Astrocyte (in vitro differentiated cells and primary cell): ENCODE measurements at regions not wholly inside any gene's neighbourhood (a gene's known extent, or its start where the extent isn't known, plus 50 kb on each side); places are given as distances from the start of the nearest gene placed in this dataset.

Experiments
- DNase-seq: peaks from one replicate; pipeline ENCODE4 v3.0.0-alpha.2; 2010; ENCODE audit warnings: low read depth
- FAIRE-seq: peaks from 2 replicates; lab custom pipeline; 2011; peaks lifted over from hg19 to GRCh38; lab: Jason Lieb, UNC
- H2AFZ ChIP-seq: 2 replicates; pipeline ENCODE4 v1.6.0; 2012; ENCODE audit warnings: low read depth, low read length, inconsistent platforms
- H3K27ac ChIP-seq: 2 replicates; pipeline ENCODE4 v1.5.1; 2011; ENCODE audit warnings: low read depth, low read length, inconsistent platforms
- H3K27me3 ChIP-seq: 2 replicates; pipeline ENCODE4 v1.6.0; 2011; ENCODE audit warnings: low read length, inconsistent platforms; ENCODE audit not compliant: insufficient read depth
- H3K36me3 ChIP-seq: 2 replicates; pipeline ENCODE4 v1.5.1; 2011; ENCODE audit warnings: low read length, inconsistent platforms; ENCODE audit not compliant: insufficient read depth
- H3K4me1 ChIP-seq: 2 replicates; pipeline ENCODE4 v1.5.1; 2011; ENCODE audit warnings: low read length, inconsistent platforms; ENCODE audit not compliant: insufficient read depth
- H3K4me2 ChIP-seq: 2 replicates; pipeline ENCODE4 v1.6.0; 2012; ENCODE audit warnings: low read length, inconsistent platforms
- H3K4me3 ChIP-seq: 2 replicates; pipeline ENCODE4 v1.5.1; 2011; ENCODE audit warnings: low read depth, mild to moderate bottlenecking, low read length, inconsistent platforms; ENCODE audit not compliant: insufficient read depth
- H3K79me2 ChIP-seq: 2 replicates; pipeline ENCODE4 v1.6.0; 2012; ENCODE audit warnings: mild to moderate bottlenecking, low read length, inconsistent platforms; ENCODE audit not compliant: insufficient read depth
- H3K9ac ChIP-seq: 2 replicates; pipeline ENCODE4 v1.6.0; 2012; ENCODE audit warnings: mild to moderate bottlenecking, low read length, inconsistent platforms
- H3K9me3 ChIP-seq: 2 replicates; pipeline ENCODE4 v1.5.1; 2012; ENCODE audit warnings: low read depth, mild to moderate bottlenecking, low read length, inconsistent platforms; ENCODE audit not compliant: insufficient read depth
- H4K20me1 ChIP-seq: 2 replicates; pipeline ENCODE4 v1.6.0; 2012; ENCODE audit warnings: low read length, inconsistent platforms; ENCODE audit not compliant: insufficient read depth
- H3K27ac Mint-ChIP-seq: one replicate; pipeline ENCODE4 v1.8.0; 2021; ENCODE audit warnings: mild to moderate bottlenecking, mixed read lengths; ENCODE audit not compliant: unreplicated experiment
- H3K27me3 Mint-ChIP-seq: one replicate; pipeline ENCODE4 v1.8.0; 2021; ENCODE audit warnings: low read depth, mixed read lengths; ENCODE audit not compliant: unreplicated experiment
- H3K36me3 Mint-ChIP-seq: one replicate; pipeline ENCODE4 v1.8.0; 2021; ENCODE audit warnings: low read depth, mixed read lengths; ENCODE audit not compliant: unreplicated experiment
- H3K4me1 Mint-ChIP-seq: one replicate; pipeline ENCODE4 v1.8.0; 2021; ENCODE audit warnings: low read depth, mixed read lengths; ENCODE audit not compliant: unreplicated experiment
- H3K4me3 Mint-ChIP-seq: one replicate; pipeline ENCODE4 v1.8.0; 2021; ENCODE audit warnings: mild to moderate bottlenecking, moderate library complexity, mixed read lengths; ENCODE audit not compliant: unreplicated experiment
- H3K9me3 Mint-ChIP-seq: one replicate; pipeline ENCODE4 v1.8.0; 2021; ENCODE audit warnings: mild to moderate bottlenecking, mixed read lengths; ENCODE audit not compliant: unreplicated experiment
- EZH2 ChIP-seq: IDR thresholded peaks from 2 replicates; pipeline ENCODE4 v1.6.1; 2012; ENCODE audit warnings: mild to moderate bottlenecking, low read length, inconsistent platforms; ENCODE audit not compliant: insufficient read depth
- TF ChIP-seq, protein P1 (sequence below): IDR thresholded peaks from 2 replicates; pipeline ENCODE4 v1.5.1; 2011; ENCODE audit warnings: low read depth, mild to moderate bottlenecking, inconsistent platforms, low read length, moderate library complexity; ENCODE audit not compliant: insufficient read depth

DNA sequence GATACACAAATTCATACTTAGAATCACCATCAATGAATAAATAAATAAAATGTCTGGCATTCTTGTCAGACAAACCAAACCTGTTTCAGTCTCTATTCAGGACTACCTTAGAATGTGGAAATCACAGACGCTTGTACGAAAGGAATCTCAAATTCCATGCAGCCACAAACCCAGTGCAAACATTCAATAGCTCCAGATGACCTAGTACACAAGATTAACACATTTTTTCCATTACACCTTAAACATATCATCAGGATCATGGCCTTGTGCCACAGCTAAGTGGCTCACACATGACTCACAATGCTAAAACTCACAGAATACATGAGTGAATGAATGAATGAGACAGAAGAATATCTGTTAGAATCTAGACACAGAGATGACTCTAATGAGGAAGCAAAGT, 134.2 kb downstream of the PWWP3B start:
- TF ChIP-seq EZH2: no peak
- TF ChIP-seq, protein P1, sequence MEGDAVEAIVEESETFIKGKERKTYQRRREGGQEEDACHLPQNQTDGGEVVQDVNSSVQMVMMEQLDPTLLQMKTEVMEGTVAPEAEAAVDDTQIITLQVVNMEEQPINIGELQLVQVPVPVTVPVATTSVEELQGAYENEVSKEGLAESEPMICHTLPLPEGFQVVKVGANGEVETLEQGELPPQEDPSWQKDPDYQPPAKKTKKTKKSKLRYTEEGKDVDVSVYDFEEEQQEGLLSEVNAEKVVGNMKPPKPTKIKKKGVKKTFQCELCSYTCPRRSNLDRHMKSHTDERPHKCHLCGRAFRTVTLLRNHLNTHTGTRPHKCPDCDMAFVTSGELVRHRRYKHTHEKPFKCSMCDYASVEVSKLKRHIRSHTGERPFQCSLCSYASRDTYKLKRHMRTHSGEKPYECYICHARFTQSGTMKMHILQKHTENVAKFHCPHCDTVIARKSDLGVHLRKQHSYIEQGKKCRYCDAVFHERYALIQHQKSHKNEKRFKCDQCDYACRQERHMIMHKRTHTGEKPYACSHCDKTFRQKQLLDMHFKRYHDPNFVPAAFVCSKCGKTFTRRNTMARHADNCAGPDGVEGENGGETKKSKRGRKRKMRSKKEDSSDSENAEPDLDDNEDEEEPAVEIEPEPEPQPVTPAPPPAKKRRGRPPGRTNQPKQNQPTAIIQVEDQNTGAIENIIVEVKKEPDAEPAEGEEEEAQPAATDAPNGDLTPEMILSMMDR: no peak
- H3K36me3 ChIP-seq: no peaks in the 10 kb centered on the region
- Mint-ChIP-seq H3K36me3 (no peaks in the 10 kb centered on the region), H3K4me3 (no peak overlapping the region), H3K27me3 (no peaks in the 10 kb centered on the region), H3K27ac (no peak overlapping the region), H3K9me3 (no peaks in the 10 kb centered on the region), H3K4me1 (no peaks in the 10 kb centered on the region)
- DNase-seq: peak; percentile 64
- no peaks in the 10 kb centered on the region for H3K9me3 ChIP-seq
- no peaks in the 10 kb centered on the region for H3K27me3 ChIP-seq
- peaks cover 4% of the 10 kb centered on the region for H3K4me1 ChIP-seq
- H3K4me2 ChIP-seq: no peak overlapping the region
- no peak overlapping the region for H3K4me3 ChIP-seq
- peak; percentile 41 for FAIRE-seq
- H3K9ac ChIP-seq: no peak overlapping the region
- H3K79me2 ChIP-seq: no peaks in the 10 kb centered on the region
- peak overlapping the region; percentile 68 for H3K27ac ChIP-seq
- no peaks in the 10 kb centered on the region for H4K20me1 ChIP-seq
- H2AFZ ChIP-seq: no peak overlapping the region

- no peak overlapping the region for H3K27ac Mint-ChIP-seq
- Histone ChIP-seq H4K20me1 (no peaks in the 10 kb centered on the region), H3K79me2 (no peaks in the 10 kb centered on the region), H3K27me3 (no peaks in the 10 kb centered on the region), H2AFZ (no peak overlapping the region), H3K4me1 (peaks cover 4% of the 10 kb centered on the region), H3K9ac (no peak overlapping the region), H3K4me3 (no peak overlapping the region), H3K36me3 (no peaks in the 10 kb centered on the region), H3K9me3 (no peaks in the 10 kb centered on the region), H3K27ac (no peak overlapping the region), H3K4me2 (no peak overlapping the region)
- no peaks in the 10 kb centered on the region for H3K36me3 Mint-ChIP-seq
- TF ChIP-seq, protein P1: no peak
- TF ChIP-seq EZH2: no peak
- FAIRE-seq: no peak
- no peaks in the 10 kb centered on the region for H3K4me1 Mint-ChIP-seq
- H3K9me3 Mint-ChIP-seq: no peaks in the 10 kb centered on the region
- DNase-seq: no peak
- H3K4me3 Mint-ChIP-seq: no peak overlapping the region
- no peaks in the 10 kb centered on the region for H3K27me3 Mint-ChIP-seq
Measured at GRCh38 chrX:106306391-106306947, 138.4 kb downstream of the PWWP3B start.

DNA sequence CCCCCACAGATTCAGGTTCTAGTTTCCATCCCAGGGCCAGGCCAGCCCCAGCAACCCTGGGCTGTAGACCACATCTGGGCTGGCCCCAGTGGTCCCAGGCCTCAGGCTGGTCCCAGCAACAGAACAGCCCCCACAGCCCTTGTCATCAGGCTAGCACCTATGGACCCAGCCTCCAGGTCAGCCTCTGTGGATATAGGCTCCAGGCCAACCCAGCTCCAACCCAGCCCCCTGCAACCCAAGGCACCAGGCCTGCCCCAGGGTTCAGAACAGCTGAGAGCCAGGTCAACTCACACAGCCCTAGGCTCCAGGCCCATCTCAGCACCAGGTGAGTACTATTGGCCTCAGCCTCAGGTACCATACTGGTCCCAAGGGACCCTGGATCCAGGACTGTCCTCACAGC, 155.3 kb downstream of the PWWP3B start:
- no peak overlapping the region for H3K4me3 ChIP-seq

More for the DNA sequence above, 155.3 kb downstream of the PWWP3B start:
- Histone ChIP-seq H3K79me2 (no peaks in the 10 kb centered on the region), H3K9me3 (no peaks in the 10 kb centered on the region), H3K27ac (no peak overlapping the region), H3K4me1 (no peaks in the 10 kb centered on the region), H3K4me2 (no peak overlapping the region), H3K9ac (no peak overlapping the region), H3K36me3 (no peaks in the 10 kb centered on the region), H2AFZ (no peak overlapping the region), H3K27me3 (no peaks in the 10 kb centered on the region), H4K20me1 (no peaks in the 10 kb centered on the region)
- FAIRE-seq: no peak
- Mint-ChIP-seq H3K4me3 (no peak overlapping the region), H3K27me3 (no peaks in the 10 kb centered on the region), H3K36me3 (no peaks in the 10 kb centered on the region), H3K9me3 (peaks cover 3% of the 10 kb centered on the region), H3K27ac (no peak overlapping the region), H3K4me1 (no peaks in the 10 kb centered on the region)
- TF ChIP-seq EZH2: no peak
- TF ChIP-seq, protein P1: no peak
- no peak for DNase-seq
